ENCODE measurements at regions not wholly inside any gene's neighbourhood (a gene's known extent, or its start where the extent isn't known, plus 50 kb on each side); places are given as distances from the start of the nearest gene placed in this dataset.

- TF ChIP-seq EZH2 (IDR thresholded peaks at IDR 0.05; ENCODE audit: low read depth, unreplicated experiment) (no peak), CREB1 (CRISPR knock-in tag; IDR thresholded peaks at IDR 0.05; ENCODE audit: low read depth) (no peak), ZNF114 (CRISPR knock-in tag; IDR thresholded peaks at IDR 0.05) (no peak), NANOG (IDR thresholded peaks at IDR 0.05; ENCODE audit: borderline replicate concordance) (no peak), STAT1 (IDR thresholded peaks at IDR 0.05; ENCODE audit: unreplicated experiment) (no peak), REST (IDR thresholded peaks at IDR 0.05; ENCODE audit: unreplicated experiment) (no peak), JUNB (IDR thresholded peaks at IDR 0.05; ENCODE audit: unreplicated experiment) (no peak), EZH2phosphoT487 (IDR thresholded peaks at IDR 0.05; ENCODE audit: unreplicated experiment) (no peak), ZNF462 (CRISPR knock-in tag; IDR thresholded peaks at IDR 0.05) (no peak), ZNF331 (CRISPR knock-in tag; IDR thresholded peaks at IDR 0.05; ENCODE audit: low read depth) (no peak)
- TF ChIP-seq, protein P1, sequence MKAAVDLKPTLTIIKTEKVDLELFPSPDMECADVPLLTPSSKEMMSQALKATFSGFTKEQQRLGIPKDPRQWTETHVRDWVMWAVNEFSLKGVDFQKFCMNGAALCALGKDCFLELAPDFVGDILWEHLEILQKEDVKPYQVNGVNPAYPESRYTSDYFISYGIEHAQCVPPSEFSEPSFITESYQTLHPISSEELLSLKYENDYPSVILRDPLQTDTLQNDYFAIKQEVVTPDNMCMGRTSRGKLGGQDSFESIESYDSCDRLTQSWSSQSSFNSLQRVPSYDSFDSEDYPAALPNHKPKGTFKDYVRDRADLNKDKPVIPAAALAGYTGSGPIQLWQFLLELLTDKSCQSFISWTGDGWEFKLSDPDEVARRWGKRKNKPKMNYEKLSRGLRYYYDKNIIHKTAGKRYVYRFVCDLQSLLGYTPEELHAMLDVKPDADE (IDR thresholded peaks at IDR 0.05): no peak
- Histone ChIP-seq H3K36me3 (ENCODE audit: insufficient read depth) (no peaks in the 10 kb centered on the region), H3K27ac (ENCODE audit: low read depth) (no peak overlapping the region), H4K20me1 (replicated peaks; ENCODE audit: insufficient read depth) (no peaks in the 10 kb centered on the region), H3K9me2 (ENCODE audit: insufficient read depth) (no peaks in the 10 kb centered on the region; the same call in 1 of the 2 replicates), H3F3A (replicated peaks; ENCODE audit: low read depth) (no peaks in the 10 kb centered on the region), H3K4me3 (no peak overlapping the region), H3K4me1 (ENCODE audit: insufficient read depth) (no peaks in the 10 kb centered on the region), H2AFZ (no peak overlapping the region), H3K27me3 (ENCODE audit: insufficient read depth) (no peaks in the 10 kb centered on the region), H3K79me2 (replicated peaks; ENCODE audit: insufficient read depth) (no peaks in the 10 kb centered on the region), H3K4me2 (no peak overlapping the region)
- DNase-seq (ENCODE audit: low spot score) (no peak), ATAC-seq (no peak)
- no peaks in the 10 kb centered on the region for H3K27me3 Mint-ChIP-seq (ENCODE audit: insufficient read depth, low read depth, poor library complexity)
- H3K27ac Mint-ChIP-seq: no peak overlapping the region
- peaks cover 18% of the 10 kb centered on the region; the same call in 2 of the 3 replicates for H3K36me3 Mint-ChIP-seq (ENCODE audit: low read depth)
- H3K9me3 Mint-ChIP-seq: peaks cover 17% of the 10 kb centered on the region; the same call in 2 of the 3 replicates
- no peaks in the 10 kb centered on the region for H3K4me1 Mint-ChIP-seq
- no peak overlapping the region for H3K4me3 Mint-ChIP-seq
Observed at GRCh38 chr13:82257790-82258507, 1624.3 kb downstream of the SLITRK1 start.
